GM23338 (cell line): ENCODE measurements at regions not wholly inside any gene's neighbourhood (a gene's known extent, or its start where the extent isn't known, plus 50 kb on each side); places are given as distances from the start of the nearest gene placed in this dataset.

ENCODE experiments used
- CREB1 ChIP-seq: fragments of 250-450 bp; sonication (Bioruptor Pico); IDR thresholded peaks from 2 replicates; pipeline ENCODE4 v1.5.0; 2020; ENCODE audit warnings: low read depth, mild to moderate bottlenecking, moderate library complexity
- EZH2 ChIP-seq: fragments of 200-600 bp; sonication (generic); IDR thresholded peaks from one replicate; pipeline ENCODE4 v1.8.0; 2017; ENCODE audit warnings: antibody characterized with exemption, mild to moderate bottlenecking, low read depth; ENCODE audit not compliant: unreplicated experiment
- EZH2phosphoT487 ChIP-seq: fragments of 200-600 bp; sonication (generic); IDR thresholded peaks from one replicate; pipeline ENCODE4 v1.8.1; 2018; ENCODE audit warnings: antibody characterized with exemption; ENCODE audit not compliant: unreplicated experiment
- JUNB ChIP-seq: IDR thresholded peaks from one replicate; pipeline ENCODE4 v1.6.1; 2016; ENCODE audit warnings: antibody characterized with exemption; ENCODE audit not compliant: unreplicated experiment
- POLR2AphosphoS5 ChIP-seq: IDR thresholded peaks from 2 replicates; pipeline ENCODE4 v1.6.1; 2016; ENCODE audit warnings: antibody characterized with exemption, low read depth
- ZNF331 ChIP-seq: fragments of 250-450 bp; sonication (Bioruptor Pico); IDR thresholded peaks from 2 replicates; pipeline ENCODE4 v1.5.0; 2020; ENCODE audit warnings: low read depth, mild to moderate bottlenecking, moderate library complexity
- TF ChIP-seq, protein P1 (sequence below), 2 experiments: fragments of 200-600 bp in 1 of 2; sonication (generic) in 1 of 2; conservative IDR thresholded peaks; 2 replicates each; pipeline versions ENCODE4 v1.5.1 to v1.6.1; 2016 to 2017; ENCODE audit warnings: antibody characterized with exemption in 2 of 2, low read depth in 2 of 2, mild to moderate bottlenecking in 2 of 2, moderate library complexity in 1 of 2
- TF ChIP-seq, protein P2 (sequence below): IDR thresholded peaks from one replicate; pipeline ENCODE4 v1.6.1; 2018; ENCODE audit warnings: antibody characterized with exemption; ENCODE audit not compliant: unreplicated experiment
- TF ChIP-seq, protein P3 (sequence below): IDR thresholded peaks from 2 replicates; pipeline ENCODE4 v1.6.1; 2016; ENCODE audit warnings: antibody characterized with exemption

DNA sequence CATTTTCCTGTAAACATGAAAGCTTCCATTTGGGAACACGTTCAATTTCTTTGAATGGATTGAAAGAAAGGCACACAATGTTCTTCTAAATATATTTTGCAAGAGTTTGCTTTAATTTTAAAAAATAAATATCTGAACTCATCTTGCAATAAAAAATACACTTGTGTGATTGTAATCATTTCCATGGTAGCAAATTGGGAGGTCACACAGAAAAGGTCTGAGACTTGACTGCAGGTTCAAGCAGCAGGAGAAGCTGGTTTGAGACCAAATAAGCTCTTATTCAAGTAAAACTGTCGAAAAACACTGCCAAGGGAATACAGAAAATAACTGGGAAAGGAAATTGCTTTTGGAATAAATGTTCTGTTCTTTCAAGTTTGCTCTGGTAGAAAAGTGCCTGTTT, 498.9 kb downstream of the ADGRL2 start:
- TF ChIP-seq EZH2: no peak
- TF ChIP-seq, protein P1, sequence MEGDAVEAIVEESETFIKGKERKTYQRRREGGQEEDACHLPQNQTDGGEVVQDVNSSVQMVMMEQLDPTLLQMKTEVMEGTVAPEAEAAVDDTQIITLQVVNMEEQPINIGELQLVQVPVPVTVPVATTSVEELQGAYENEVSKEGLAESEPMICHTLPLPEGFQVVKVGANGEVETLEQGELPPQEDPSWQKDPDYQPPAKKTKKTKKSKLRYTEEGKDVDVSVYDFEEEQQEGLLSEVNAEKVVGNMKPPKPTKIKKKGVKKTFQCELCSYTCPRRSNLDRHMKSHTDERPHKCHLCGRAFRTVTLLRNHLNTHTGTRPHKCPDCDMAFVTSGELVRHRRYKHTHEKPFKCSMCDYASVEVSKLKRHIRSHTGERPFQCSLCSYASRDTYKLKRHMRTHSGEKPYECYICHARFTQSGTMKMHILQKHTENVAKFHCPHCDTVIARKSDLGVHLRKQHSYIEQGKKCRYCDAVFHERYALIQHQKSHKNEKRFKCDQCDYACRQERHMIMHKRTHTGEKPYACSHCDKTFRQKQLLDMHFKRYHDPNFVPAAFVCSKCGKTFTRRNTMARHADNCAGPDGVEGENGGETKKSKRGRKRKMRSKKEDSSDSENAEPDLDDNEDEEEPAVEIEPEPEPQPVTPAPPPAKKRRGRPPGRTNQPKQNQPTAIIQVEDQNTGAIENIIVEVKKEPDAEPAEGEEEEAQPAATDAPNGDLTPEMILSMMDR (conservative IDR thresholded peaks at IDR 0.05; ENCODE audit: low read depth in 2 of 2): no peak
- TF ChIP-seq, protein P2, sequence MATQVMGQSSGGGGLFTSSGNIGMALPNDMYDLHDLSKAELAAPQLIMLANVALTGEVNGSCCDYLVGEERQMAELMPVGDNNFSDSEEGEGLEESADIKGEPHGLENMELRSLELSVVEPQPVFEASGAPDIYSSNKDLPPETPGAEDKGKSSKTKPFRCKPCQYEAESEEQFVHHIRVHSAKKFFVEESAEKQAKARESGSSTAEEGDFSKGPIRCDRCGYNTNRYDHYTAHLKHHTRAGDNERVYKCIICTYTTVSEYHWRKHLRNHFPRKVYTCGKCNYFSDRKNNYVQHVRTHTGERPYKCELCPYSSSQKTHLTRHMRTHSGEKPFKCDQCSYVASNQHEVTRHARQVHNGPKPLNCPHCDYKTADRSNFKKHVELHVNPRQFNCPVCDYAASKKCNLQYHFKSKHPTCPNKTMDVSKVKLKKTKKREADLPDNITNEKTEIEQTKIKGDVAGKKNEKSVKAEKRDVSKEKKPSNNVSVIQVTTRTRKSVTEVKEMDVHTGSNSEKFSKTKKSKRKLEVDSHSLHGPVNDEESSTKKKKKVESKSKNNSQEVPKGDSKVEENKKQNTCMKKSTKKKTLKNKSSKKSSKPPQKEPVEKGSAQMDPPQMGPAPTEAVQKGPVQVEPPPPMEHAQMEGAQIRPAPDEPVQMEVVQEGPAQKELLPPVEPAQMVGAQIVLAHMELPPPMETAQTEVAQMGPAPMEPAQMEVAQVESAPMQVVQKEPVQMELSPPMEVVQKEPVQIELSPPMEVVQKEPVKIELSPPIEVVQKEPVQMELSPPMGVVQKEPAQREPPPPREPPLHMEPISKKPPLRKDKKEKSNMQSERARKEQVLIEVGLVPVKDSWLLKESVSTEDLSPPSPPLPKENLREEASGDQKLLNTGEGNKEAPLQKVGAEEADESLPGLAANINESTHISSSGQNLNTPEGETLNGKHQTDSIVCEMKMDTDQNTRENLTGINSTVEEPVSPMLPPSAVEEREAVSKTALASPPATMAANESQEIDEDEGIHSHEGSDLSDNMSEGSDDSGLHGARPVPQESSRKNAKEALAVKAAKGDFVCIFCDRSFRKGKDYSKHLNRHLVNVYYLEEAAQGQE: no peak
- TF ChIP-seq POLR2AphosphoS5: no peak
- TF ChIP-seq JUNB: no peak
- no peak for TF ChIP-seq CREB1
- TF ChIP-seq, protein P3, sequence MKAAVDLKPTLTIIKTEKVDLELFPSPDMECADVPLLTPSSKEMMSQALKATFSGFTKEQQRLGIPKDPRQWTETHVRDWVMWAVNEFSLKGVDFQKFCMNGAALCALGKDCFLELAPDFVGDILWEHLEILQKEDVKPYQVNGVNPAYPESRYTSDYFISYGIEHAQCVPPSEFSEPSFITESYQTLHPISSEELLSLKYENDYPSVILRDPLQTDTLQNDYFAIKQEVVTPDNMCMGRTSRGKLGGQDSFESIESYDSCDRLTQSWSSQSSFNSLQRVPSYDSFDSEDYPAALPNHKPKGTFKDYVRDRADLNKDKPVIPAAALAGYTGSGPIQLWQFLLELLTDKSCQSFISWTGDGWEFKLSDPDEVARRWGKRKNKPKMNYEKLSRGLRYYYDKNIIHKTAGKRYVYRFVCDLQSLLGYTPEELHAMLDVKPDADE: no peak
- TF ChIP-seq ZNF331: no peak
- TF ChIP-seq EZH2phosphoT487: no peak
